ENCODE measurements at regions not wholly inside any gene's neighbourhood (a gene's known extent, or its start where the extent isn't known, plus 50 kb on each side); places are given as distances from the start of the nearest gene placed in this dataset.
"Not testable (repeated sequence)": the region's sequence is repeated elsewhere in the genome, so short reads cannot be mapped to it uniquely, and the experiment has no call there.

- ATAC-seq (ENCODE audit: insufficient read depth, low FRiP score) = no peak
These were observed 201.5 kb downstream of the LPIN1 start for GRCh38 chr2:11947956-11948355.

GRCh38 chr2:11949732-11950523, 203.5 kb downstream of the LPIN1 start:
- no peak for ATAC-seq (ENCODE audit: insufficient read depth, low FRiP score)
- Histone ChIP-seq H3K36me3 (ENCODE audit: control insufficient read depth in 4 of 4, insufficient read depth in 4 of 4, low read length in 4 of 4) (no peaks in the 10 kb centered on the region), H3K9ac (ENCODE audit: insufficient read depth in 1 of 2, low read length in 2 of 2) (no peak overlapping the region), H3K27me3 (ENCODE audit: control insufficient read depth in 3 of 3, insufficient read depth in 3 of 3, low read length in 2 of 3) (peaks cover 0 to 2% (median 0%) of the 10 kb centered on the region in 3 donors), H3K4me1 (ENCODE audit: control insufficient read depth in 5 of 5, insufficient read depth in 5 of 5, low read length in 5 of 5) (no peaks in the 10 kb centered on the region), H3K4me3 (no peak overlapping the region), H3K9me3 (ENCODE audit: control insufficient read depth in 4 of 4, insufficient read depth in 3 of 4, low read length in 3 of 4) (no peaks in the 10 kb centered on the region), H3K27ac (ENCODE audit: low read depth in 1 of 2, low read length in 1 of 2) (no peak overlapping the region)
- DNase-seq = no peak
- 60 to 65% methylated on average over 4 of the region's 4 CpGs for WGBS, 2 donors
- TF ChIP-seq CTCF (IDR thresholded peaks at IDR 0.05; ENCODE audit: control extremely low read depth, extremely low read depth) = no peak

More at GRCh38 chr2:11947956-11948355, 201.5 kb downstream of the LPIN1 start:
- DNase-seq = no peak
- no peaks in the 10 kb centered on the region for H3K36me3 ChIP-seq (ENCODE audit: control insufficient read depth in 4 of 4, insufficient read depth in 4 of 4, low read length in 4 of 4)
- H3K27ac ChIP-seq (ENCODE audit: low read depth in 1 of 2, low read length in 1 of 2) = no peak overlapping the region
- no peaks in the 10 kb centered on the region for H3K9me3 ChIP-seq (ENCODE audit: control insufficient read depth in 4 of 4, insufficient read depth in 3 of 4, low read length in 3 of 4)
- H3K4me1 ChIP-seq (ENCODE audit: control insufficient read depth in 5 of 5, insufficient read depth in 5 of 5, low read length in 5 of 5) = no peaks in the 10 kb centered on the region
- 81 to 85% methylated on average over 4 of the region's 4 CpGs for WGBS, 2 donors
- H3K27me3 ChIP-seq (ENCODE audit: control insufficient read depth in 3 of 3, insufficient read depth in 3 of 3, low read length in 2 of 3) = no peaks in the 10 kb centered on the region
- TF ChIP-seq CTCF (IDR thresholded peaks at IDR 0.05; ENCODE audit: control extremely low read depth, extremely low read depth) = no peak
- H3K9ac ChIP-seq (ENCODE audit: insufficient read depth in 1 of 2, low read length in 2 of 2) = no peak overlapping the region
- no peak overlapping the region for H3K4me3 ChIP-seq

- WGBS, 2 donors = 85 to 90% methylated on average over 2 of the region's 2 CpGs
- H3K9ac ChIP-seq (ENCODE audit: insufficient read depth in 1 of 2, low read length in 2 of 2) = no peak overlapping the region
- H3K4me1 ChIP-seq (ENCODE audit: control insufficient read depth in 5 of 5, insufficient read depth in 5 of 5, low read length in 5 of 5) = peaks cover 0 to 7% (median 0%) of the 10 kb centered on the region in 5 donors
- no peaks in the 10 kb centered on the region for H3K36me3 ChIP-seq (ENCODE audit: control insufficient read depth in 4 of 4, insufficient read depth in 4 of 4, low read length in 4 of 4)
- ATAC-seq (ENCODE audit: insufficient read depth, low FRiP score) (no peak), DNase-seq (no peak)
- H3K9me3 ChIP-seq (ENCODE audit: control insufficient read depth in 4 of 4, insufficient read depth in 3 of 4, low read length in 3 of 4) = no peaks in the 10 kb centered on the region
- H3K4me3 ChIP-seq = no peak overlapping the region
- TF ChIP-seq CTCF (IDR thresholded peaks at IDR 0.05; ENCODE audit: control extremely low read depth, extremely low read depth) = no peak
- H3K27ac ChIP-seq (ENCODE audit: low read depth in 1 of 2, low read length in 1 of 2) = no peak overlapping the region
- peaks cover 0 to 2% (median 0%) of the 10 kb centered on the region in 3 donors for H3K27me3 ChIP-seq (ENCODE audit: control insufficient read depth in 3 of 3, insufficient read depth in 3 of 3, low read length in 2 of 3)
These were observed 204.5 kb downstream of the LPIN1 start for GRCh38 chr2:11950896-11951295.

- 90 to 93% methylated on average over 6 of the region's 6 CpGs for WGBS, 2 donors
- H3K4me1 ChIP-seq (ENCODE audit: control insufficient read depth in 5 of 5, insufficient read depth in 5 of 5, low read length in 5 of 5) = peaks cover 0 to 12% (median 0%) of the 10 kb centered on the region in 5 donors
- DNase-seq; H3K9me3 ChIP-seq (ENCODE audit: control insufficient read depth in 4 of 4, insufficient read depth in 3 of 4, low read length in 3 of 4); H3K36me3 ChIP-seq (ENCODE audit: control insufficient read depth in 4 of 4, insufficient read depth in 4 of 4, low read length in 4 of 4); H3K9ac ChIP-seq (ENCODE audit: insufficient read depth in 1 of 2, low read length in 2 of 2); H3K4me3 ChIP-seq; H3K27ac ChIP-seq (ENCODE audit: low read depth in 1 of 2, low read length in 1 of 2); H3K27me3 ChIP-seq (ENCODE audit: control insufficient read depth in 3 of 3, insufficient read depth in 3 of 3, low read length in 2 of 3); ATAC-seq (ENCODE audit: insufficient read depth, low FRiP score): not testable (repeated sequence)
These were observed 205.1 kb downstream of the LPIN1 start for GRCh38 chr2:11951492-11951891.

All from lung (tissue), 11 donors.